ENCODE measurements at regions not wholly inside any gene's neighbourhood (a gene's known extent, or its start where the extent isn't known, plus 50 kb on each side); places are given as distances from the start of the nearest gene placed in this dataset.

DNA sequence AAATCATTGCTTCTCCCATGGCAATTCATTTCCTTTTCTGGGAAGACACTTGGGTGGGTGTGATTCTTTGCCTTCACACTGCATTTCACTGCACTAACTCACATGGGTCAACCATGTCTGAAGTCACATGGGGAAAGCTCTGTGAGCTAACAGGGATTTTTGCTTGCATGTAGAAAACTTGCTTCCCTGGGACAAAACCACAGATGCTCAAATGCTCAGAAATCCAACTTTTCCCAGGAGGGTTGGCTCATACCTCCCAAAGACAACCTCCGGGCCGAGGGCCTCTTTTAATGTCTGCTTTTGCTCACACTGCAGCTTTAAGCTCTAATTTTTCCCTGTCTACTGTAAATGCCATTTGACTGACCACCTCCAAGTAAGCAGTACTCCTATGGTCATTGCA is 1695.2 kb downstream of the STIM2 start:
- H3K36me3 ChIP-seq: no peaks in the 10 kb centered on the region
- intact Hi-C loops (cut with DNase I): no loop called here

DNA sequence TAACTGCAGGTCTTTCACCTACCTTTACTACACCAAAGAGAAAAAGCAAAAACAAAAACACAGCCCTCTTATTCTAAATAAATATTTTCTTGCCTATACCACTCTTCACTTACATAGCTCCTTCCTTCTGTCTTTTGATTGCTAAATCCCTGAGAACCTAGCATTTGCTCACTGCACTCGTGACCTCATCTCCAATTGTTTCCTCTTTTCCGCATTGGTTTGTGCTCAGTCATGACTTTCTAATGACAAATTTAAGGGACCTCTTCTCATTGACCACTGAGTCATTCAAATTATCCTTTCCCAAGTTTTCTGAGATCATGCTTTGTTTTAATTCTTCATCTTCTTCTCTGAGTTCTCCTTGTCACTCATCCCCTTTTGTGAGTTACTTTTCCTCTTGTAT is 1697.1 kb downstream of the STIM2 start:
- Histone ChIP-seq H3K36me3 (no peaks in the 10 kb centered on the region), H3K27me3 (no peaks in the 10 kb centered on the region), H3K27ac (no peak overlapping the region), H3K4me1 (no peaks in the 10 kb centered on the region), H3K4me3 (no peak overlapping the region), H3K9me3 (no peaks in the 10 kb centered on the region)
- TF ChIP-seq, protein P1, sequence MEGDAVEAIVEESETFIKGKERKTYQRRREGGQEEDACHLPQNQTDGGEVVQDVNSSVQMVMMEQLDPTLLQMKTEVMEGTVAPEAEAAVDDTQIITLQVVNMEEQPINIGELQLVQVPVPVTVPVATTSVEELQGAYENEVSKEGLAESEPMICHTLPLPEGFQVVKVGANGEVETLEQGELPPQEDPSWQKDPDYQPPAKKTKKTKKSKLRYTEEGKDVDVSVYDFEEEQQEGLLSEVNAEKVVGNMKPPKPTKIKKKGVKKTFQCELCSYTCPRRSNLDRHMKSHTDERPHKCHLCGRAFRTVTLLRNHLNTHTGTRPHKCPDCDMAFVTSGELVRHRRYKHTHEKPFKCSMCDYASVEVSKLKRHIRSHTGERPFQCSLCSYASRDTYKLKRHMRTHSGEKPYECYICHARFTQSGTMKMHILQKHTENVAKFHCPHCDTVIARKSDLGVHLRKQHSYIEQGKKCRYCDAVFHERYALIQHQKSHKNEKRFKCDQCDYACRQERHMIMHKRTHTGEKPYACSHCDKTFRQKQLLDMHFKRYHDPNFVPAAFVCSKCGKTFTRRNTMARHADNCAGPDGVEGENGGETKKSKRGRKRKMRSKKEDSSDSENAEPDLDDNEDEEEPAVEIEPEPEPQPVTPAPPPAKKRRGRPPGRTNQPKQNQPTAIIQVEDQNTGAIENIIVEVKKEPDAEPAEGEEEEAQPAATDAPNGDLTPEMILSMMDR (IDR thresholded peaks at IDR 0.05): no peak
- intact Hi-C loops (cut with DNase I): no loop called here
- DNase-seq (ENCODE audit: low spot score in 2 of 2): no peak

More for the DNA sequence above, 1695.2 kb downstream of the STIM2 start:
- no peak overlapping the region for H3K4me3 ChIP-seq
- TF ChIP-seq, protein P1 (IDR thresholded peaks at IDR 0.05): no peak
- no peaks in the 10 kb centered on the region for H3K9me3 ChIP-seq
- H3K27me3 ChIP-seq: no peaks in the 10 kb centered on the region
- no peaks in the 10 kb centered on the region for H3K4me1 ChIP-seq
- H3K27ac ChIP-seq: no peak overlapping the region
- no peak for DNase-seq (ENCODE audit: low spot score in 2 of 2)

DNA sequence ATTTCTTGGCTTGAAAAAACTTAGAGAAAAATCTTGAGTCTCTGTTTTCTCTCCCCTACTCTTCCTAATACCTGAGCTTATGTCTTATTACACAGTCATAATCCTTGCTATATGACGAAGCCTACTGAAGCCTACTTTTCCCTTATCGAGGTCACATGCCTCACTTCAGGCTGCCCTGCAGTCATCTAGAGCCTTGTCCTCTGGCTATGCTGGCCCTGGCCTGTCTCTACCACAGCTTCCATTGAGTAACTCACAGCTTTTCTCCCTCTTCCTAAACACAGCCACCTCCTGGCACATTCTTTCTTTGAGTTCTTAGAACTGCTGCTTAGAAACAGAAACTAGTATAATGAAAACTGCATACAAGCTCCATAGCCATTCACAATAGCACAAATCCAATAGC is 1698.3 kb downstream of the STIM2 start:
- no peaks in the 10 kb centered on the region for H3K27me3 ChIP-seq
- H3K4me1 ChIP-seq: no peaks in the 10 kb centered on the region
- intact Hi-C loops (cut with DNase I): no loop called here
- no peak for DNase-seq (ENCODE audit: low spot score in 2 of 2)
- no peak overlapping the region for H3K27ac ChIP-seq
- no peaks in the 10 kb centered on the region for H3K9me3 ChIP-seq
- TF ChIP-seq, protein P1 (IDR thresholded peaks at IDR 0.05): no peak
- no peak overlapping the region for H3K4me3 ChIP-seq
- H3K36me3 ChIP-seq: no peaks in the 10 kb centered on the region

DNA sequence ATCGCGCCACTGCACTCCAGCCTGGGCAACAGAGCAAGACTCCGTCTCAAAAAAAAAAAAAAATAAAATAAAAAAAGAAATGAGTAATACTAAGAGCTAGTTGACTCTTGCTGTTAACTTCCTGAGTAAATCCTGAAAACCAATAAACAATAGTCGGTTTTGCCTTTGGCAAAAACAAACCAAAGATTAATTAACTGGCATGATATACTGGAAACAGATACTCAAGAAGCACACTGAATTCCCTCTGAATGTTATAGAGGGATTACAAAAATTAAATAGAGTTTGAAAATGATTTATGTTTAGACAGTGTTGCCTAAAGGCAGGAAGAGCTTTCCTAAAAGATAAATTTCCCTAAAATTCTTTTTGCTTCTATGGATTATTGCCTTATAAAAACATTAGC is 1702.3 kb downstream of the STIM2 start:
- DNase-seq (ENCODE audit: low spot score in 2 of 2): no peak
- TF ChIP-seq, protein P1 (IDR thresholded peaks at IDR 0.05): no peak
- Histone ChIP-seq H3K4me1 (no peaks in the 10 kb centered on the region), H3K36me3 (no peaks in the 10 kb centered on the region), H3K9me3 (no peaks in the 10 kb centered on the region), H3K27ac (no peak overlapping the region), H3K27me3 (no peaks in the 10 kb centered on the region), H3K4me3 (no peak overlapping the region)
- intact Hi-C loops (cut with DNase I): no loop called here

DNA sequence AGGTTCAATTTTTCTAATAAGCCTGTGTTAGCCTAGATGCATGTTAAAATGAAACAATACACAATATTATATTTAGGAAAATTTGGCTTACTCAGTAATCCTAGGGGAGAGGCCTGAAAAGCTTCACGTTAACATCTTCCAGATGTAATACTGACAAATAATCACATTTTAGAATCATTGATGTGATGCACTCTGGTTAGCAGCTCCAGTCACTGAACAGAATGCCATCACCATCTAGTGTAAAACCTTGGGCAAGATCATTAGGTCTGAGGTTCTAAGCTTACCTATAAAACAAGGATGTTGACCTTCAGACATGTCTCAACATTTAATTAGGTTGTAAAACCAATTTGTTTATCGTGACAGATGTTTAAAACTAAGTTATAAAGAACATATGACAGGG is 1704.8 kb downstream of the STIM2 start:
- H3K9me3 ChIP-seq: no peaks in the 10 kb centered on the region
- no peak overlapping the region for H3K4me3 ChIP-seq
- no peaks in the 10 kb centered on the region for H3K4me1 ChIP-seq
- H3K27me3 ChIP-seq: no peaks in the 10 kb centered on the region
- no peak for DNase-seq (ENCODE audit: low spot score in 2 of 2)
- no peak overlapping the region for H3K27ac ChIP-seq
- H3K36me3 ChIP-seq: no peaks in the 10 kb centered on the region
- TF ChIP-seq, protein P1 (IDR thresholded peaks at IDR 0.05): no peak
- intact Hi-C loops (cut with DNase I): no loop called here

DNA sequence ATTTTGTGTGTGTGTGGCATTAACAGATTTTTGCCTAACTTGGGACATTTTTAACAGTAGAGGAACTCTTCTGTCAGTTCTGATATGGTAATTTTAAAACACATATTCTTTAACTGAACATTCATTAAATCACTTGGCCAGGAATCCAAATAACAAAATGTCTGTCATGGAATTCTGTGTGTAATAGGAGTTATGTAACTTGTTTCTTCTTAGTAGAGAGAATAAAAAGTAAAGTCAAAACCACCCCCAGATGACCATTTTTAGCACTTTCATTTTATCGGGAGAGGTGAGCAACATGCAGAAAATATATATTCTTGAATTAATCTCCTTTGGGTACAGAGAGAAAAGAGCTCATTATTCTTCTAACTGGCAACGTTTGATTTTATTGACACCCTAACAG is 1740.3 kb downstream of the STIM2 start:
- Histone ChIP-seq H3K9me3 (no peaks in the 10 kb centered on the region), H3K27me3 (no peaks in the 10 kb centered on the region), H3K4me1 (no peaks in the 10 kb centered on the region), H3K27ac (no peak overlapping the region), H3K4me3 (no peak overlapping the region), H3K36me3 (no peaks in the 10 kb centered on the region)
- no peak for DNase-seq (ENCODE audit: low spot score in 2 of 2)
- TF ChIP-seq, protein P1 (IDR thresholded peaks at IDR 0.05): no peak
- intact Hi-C loops (cut with DNase I): no loop called here

Data from ascending aorta (tissue), 2 donors.